ENCODE measurements at regions not wholly inside any gene's neighbourhood (a gene's known extent, or its start where the extent isn't known, plus 50 kb on each side); places are given as distances from the start of the nearest gene placed in this dataset.

DNA sequence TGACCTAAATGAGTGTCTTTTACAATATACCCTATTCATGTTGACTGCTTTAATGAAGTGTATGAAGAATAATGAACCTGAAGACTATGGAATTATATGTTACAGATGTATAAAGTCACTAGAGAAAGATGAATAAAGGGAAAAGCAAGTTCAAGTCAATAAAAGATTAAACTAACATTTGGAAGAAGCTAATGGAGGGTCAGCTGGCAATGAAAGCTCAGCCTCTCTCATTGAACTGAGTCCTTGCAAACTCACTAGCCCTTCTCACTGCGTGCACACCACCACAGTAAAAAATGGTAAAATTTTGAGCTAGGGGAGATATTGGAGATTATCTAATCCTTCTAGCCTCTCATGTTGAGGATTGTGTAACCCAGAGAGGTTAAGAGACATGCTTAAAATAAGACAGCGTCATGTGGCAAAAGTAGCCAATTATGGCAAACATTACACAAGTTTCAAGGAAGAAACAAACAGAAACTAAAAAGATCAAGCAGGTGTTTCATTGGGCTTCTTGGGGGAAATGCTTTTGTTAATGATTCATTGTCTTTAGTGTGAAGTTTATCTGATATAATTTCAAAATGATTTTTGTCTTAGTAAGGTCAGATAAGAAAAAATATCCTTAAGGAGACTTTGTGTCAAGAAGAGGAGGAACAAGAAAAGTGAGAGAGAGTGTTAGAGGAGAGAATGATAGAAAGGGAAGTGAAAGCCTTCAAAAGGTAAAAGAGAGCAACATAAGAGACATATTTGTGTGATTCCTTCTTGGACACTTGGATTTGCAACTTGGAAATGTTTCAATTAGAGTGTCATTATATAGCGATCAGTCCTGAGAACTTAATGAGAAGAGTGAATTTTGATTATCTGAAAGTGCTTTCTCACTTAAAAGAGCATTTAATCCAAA lies 893.7 kb upstream of the FAM98A start:
- DNase-seq = no peak

DNA sequence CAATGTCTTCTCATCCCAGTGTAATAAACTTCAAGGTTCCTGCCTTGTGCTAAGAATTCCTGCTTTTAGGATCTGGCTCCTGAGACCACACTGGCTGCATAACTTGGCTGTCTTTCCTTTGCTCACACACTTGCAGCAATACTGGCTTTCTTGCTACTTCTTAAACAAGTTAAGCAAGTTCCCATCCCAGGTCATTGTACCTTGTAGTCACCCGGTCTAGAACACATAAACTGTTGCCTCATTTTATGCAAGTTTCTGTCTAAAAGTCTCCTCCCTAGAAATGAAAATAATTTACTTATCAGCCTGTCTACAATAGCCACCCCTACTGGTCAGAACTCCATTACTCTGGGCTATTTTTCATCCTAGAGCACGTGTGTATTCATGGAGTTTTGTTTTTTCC lies 887.9 kb upstream of the FAM98A start:
- no peak for DNase-seq

DNA sequence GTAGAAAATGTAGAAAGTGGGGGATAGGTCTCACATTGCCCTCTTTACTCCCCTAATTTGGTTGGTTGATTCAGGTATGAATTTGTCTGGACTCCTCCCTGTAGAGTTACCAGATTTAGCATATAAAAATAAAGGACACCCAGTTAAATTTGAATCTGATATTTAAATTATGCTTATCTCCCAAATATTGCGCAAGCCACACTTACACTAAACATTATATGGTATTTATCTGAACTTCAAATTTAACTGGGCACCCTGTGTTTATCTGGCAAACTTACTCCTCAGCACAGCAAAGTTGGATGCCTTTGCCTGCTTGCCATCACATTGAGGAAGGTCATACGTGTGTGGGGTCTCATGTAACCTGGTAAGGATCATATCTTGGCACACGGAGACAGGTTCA lies 882.4 kb upstream of the FAM98A start:
- DNase-seq = no peak

DNA sequence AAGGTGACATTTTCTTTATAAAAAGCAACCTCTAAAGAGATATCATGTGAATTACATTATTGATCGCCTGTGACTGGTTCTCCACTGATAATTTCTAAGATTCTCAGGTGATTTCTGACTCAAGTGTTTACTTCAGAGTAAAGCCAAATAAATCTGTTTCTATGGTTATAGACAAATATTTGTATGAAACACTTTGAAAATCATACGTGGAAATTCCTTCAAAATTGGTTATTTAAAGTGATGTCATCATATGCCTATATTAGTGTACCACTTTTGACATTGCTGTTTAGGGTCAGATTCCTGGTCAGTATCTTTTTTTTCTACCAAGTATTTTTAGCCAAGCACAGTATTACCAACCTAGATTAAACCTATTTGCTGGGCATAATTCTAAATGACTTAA lies 881.3 kb upstream of the FAM98A start:
- DNase-seq = no peak

DNA sequence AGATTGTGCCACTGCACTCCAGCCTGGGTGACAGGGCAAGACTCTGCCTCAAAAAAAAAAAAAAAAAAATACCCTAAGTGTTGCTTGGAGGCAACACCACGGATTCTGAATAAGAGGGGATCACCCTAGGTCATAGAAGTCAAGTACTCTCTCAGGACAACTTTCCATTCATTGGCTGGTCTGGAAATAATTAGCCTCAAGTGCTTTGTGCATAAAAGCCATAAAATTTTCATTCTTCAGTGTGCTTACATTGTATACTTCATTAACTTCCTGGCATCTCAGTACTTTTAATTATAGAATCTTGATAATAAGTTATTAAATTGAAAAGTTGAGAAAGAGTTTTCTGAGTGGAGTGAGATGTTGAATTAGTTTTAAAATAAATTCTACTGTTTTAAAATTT lies 876.1 kb upstream of the FAM98A start:
- DNase-seq = no peak

DNA sequence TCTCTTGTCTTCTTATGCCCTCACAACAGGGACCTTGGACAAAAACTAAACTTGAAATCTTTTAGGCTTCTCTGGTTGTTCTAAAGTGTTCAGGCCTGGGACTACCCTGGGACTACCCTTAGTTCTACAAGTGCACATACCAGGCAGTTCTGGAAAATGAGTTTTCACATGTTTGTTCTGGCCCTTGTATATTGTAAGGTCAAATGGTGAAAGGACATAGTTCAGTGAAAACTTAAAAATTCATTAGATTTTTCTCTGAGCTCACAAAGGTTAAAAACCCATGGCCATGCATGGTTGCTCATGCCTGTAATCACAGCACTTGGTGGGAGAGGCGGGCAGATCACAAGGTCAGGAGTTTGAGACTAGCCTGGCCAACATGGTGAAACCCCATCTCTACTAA lies 875.5 kb upstream of the FAM98A start:
- no peak for DNase-seq

DNA sequence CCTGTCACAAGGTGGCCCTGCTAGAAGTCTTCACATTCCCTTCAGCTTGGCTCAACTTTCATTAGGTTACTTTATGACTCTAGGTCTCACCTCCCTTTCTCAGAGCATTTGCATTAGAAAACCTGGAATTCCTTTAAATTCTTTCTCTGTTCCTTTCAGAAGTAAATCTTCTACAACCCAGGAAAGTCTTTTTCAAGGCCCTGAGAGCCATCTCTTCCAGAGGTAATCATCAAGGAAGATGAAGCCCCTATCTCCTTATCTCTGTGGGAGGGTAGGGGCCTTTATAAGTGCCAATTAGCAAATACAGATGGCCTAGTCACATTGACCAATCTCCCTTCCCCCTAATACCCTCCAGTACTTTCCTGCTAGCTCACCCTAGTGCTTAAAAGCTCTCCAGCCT lies 848.0 kb upstream of the FAM98A start:
- DNase-seq = no peak

DNA sequence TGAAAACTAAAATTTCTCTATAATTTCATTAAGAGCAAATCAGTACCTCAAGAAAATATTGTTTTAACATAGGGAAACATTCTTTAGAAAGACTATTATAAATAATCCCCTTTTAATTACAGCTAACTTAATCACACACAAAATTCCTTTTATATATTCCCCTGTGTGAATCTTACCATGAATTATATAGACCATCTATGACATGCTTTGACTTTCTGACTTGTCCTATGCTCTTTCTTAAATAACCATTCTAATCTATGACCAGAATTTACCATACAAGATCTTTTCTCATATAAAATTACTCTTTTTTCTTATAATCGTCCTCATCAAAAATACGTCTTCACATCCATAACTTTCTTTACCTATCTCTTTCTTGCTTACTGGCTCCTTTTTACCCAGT lies 824.2 kb upstream of the FAM98A start:
- no peak for DNase-seq

DNA sequence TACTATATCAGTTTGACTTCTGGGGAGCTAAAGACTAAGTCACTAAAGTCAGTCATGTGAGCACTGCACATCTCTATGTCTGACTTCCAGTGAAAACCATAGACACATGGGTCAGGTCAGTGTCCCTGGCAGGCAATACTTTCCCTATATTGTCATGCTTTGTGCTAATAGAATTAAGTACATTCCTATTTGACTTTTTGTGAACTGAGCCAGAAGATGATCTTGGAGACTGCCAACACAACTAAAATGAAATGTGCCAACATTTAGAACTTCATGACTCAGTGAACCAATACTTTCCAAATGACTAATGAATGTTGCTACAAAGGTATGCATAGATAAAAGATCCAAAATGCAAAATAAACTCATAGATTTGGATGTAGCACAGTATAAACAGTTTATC lies 820.8 kb upstream of the FAM98A start:
- no peak for DNase-seq

DNA sequence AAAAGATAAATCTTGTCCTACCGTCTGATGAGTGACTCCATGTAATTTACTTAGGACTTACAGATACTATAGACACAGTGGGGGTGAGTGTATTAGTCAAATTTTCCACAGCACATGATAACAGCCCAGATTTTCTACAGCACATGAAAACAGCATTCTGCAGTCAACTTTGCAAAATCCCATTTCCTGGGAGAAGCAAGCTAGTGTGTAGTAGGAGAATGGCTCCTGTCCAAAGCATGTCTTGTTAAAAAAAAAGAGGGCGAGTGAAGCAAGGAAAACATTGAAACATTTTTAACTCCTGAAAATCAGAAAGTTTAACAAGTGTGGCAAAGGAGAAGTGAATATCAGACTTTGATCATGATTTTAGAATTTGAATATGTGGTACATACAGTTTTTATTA lies 817.8 kb upstream of the FAM98A start:
- DNase-seq = no peak

DNA sequence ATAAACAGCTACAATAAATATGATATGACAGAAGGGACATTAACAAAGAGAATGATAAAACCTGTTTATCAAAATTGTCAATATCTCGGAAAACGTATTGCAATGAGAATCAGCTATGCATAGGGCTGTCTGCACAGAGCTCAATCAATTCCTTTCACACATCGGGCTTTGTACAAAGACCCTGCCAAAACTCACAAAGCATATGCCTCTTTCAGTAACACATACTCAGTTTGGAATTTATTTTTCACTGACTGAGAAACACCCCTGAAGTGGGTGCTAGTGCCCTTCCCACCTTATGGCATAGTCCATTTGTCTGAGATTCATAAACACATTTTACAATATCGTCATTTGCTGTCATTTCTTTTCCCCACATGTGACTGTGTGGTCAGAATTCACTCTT lies 815.8 kb upstream of the FAM98A start:
- no peak for DNase-seq

DNA sequence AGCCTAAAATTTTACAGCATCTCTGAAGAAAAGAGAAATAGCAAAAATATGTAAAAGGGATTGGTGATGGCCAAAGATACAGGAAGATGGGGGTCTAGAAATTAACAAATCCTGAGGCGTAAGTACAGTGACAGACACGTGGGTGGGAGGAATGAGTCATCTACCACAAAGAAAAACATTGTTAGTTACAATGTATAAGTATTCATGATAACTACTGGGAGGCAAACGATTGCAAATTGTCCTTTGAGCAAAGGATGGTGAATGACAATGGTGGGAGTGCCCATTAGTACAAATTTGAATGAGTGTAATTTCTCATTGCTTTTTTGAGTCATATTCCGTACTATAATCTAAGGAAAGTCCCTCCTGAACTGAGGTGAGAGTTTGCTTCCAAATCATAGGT lies 809.0 kb upstream of the FAM98A start:
- DNase-seq = no peak

DNA sequence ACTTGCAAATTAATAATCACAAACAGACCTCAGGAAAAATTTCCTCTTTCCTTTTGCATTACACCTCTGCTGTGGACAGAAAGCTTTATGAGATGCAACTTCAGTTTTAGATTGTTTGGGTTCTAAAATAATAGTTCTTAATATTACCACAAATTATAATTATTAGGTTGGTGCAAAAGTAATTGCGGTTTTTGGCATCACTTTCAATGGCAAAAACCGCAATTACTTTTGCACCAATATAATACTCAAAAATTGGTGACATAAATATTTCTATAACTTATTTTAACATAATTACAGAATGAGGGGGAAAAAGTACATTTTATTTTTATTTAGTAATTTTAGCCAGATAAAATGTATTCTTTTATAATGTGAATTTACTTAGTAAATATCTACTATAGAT lies 804.4 kb upstream of the FAM98A start:
- DNase-seq = no peak

DNA sequence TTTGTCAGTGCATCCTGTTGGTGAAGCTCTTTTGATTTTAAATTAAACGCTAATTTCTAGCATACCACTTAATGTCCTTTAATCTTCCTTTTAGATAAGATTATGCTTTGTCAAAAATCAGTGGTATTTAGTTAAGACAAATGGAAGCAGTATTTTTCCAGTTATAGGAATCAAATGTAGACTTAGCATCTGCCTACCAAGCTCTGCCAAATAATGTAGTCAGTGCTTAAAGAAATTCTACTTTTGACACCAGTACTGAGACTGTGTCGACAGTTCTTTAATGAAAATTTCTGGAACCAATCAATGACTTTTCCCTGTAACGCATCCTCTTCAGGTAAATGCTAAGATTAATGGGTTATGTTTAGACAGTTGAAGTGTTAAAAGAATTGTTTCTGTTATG lies 803.3 kb upstream of the FAM98A start:
- no peak for DNase-seq

DNA sequence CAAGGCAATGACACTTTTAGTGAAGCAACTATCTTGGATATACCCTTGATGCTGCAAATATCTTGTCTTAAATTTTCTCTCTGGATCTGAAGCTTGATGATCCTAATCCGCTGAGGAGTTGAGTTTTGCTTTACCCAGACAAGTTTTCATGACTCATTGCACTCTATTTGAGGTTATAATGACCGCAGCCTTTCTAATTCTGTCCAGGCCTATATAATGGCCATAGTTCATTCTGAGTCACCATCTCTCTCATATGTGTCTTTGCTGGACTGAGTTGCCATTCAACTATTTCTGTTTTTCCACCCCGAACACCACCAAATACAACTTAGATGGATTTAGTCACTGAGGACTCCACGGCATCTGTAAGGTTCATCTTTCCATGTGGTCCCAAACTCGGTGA lies 802.1 kb upstream of the FAM98A start:
- no peak for DNase-seq

DNA sequence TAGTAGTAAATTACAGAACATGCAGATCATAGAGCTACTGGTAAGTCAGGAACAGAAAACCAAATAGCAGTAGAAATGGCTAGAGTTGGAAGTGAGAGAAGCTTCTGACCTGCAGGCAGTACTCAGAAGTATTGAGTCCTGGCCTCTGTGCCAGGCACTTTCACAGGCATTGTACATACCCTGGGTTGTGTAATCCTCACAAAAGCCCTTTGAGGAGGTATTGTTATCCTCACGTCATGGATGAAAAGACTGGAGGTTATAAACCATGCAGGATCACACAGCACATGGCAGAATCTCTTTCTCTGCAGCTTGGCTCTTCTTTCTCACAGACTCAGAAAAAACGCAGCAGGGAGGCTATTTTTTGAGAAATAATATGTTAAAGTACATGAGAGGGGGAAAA lies 789.3 kb upstream of the FAM98A start:
- no peak for DNase-seq

DNA sequence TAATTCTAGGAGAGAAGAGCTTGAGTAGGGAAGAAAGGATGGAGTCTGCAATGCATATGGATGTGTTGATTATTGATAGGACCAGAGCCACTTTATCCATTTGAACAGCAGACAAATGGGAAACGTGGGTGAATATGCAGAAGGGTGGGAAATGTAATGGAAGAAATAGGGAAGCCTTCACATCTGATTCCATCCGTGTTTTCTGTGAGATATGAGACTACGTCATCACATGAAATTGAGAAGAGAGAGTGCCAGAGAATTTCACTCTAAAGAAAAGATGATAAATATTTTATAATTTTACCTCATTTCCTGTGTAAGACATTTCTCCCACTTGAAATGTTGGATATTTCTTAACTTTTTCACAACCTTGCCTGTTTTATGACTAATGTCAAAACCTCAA lies 788.4 kb upstream of the FAM98A start:
- DNase-seq = no peak

DNA sequence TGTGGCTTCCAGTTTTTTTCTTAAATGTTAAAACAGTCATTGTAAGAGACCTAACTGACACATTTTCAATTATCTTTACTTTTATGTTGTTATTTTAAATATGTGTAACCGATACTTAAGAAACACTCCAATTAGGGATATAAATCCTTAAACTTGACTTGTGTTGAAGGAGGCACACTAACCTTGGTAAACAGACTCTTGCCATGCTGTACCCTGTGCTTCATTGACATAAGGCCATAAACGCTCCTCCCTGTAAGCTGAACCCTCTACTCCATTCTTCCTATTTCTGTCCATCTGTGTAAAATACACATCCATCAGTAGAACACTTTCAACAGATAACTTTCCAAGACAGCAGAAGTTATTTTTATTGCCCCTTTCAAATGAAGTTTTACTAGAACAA lies 780.5 kb upstream of the FAM98A start:
- no peak for DNase-seq

DNA sequence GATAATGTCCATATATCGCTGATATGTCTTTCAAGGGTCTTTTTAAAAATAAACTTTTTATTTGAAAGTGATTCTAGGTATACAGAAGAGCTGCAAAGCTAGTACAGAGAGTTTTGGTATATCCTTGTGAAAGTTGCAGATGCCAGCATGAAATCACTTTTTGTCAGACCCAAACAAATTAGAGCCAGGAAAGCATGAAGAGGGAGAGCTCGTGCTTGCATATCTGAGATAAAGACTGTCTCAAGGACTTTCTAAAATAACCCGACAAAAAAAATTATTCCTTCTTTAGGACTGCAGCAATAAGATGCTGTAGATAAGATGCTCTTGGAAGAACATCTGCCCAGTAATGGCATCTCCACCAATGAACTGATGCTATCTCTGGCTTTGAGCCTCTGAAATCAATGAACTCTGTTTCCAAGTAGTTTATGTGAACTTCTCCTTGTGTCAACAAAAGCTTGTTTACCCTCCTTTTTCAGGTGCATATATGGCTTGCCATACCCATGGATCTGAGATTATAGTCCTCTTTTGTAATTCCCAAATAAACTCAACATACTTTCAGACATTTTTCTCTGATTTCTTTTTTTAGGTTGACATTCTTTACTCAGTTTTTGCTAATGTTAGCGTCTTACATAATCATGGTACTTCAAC lies 774.6 kb upstream of the FAM98A start:
- DNase-seq = no peak

DNA sequence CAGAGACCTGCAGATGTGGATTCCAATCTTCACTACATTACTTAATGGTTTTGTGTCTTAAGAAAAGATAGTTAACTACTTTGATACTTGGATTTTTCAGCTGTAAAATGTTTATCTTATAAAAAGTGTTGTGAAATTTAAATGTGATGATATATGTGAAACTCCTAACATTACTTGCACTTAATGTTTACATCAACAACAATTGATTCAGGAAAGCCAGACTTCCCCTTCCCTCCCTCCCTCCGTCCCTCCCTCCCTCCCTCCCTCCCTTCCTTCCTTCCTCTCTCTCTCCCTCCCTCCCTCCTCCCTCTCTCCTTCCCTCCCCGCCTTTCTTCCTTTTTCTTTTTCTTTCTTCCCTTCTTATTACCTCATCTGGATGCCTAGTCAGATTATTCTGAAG lies 773.9 kb upstream of the FAM98A start:
- no peak for DNase-seq

DNA sequence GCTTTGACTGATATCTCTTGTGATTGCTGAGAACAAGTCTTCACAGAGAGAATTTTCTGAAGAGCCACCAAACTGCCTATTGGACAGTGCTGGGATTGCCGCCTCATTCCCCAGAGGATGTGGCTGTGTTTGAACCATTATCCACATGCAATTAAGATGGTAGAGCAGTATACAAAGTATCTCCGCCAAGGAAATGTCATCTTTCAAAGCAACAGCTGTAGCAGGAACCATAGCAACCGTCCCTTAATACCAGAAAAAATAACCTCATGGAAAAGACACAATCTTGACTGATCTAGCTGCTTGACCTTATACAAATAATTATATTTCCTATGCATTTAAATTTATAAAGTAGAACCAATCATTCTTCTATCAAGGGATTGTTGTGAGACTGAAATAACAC lies 772.6 kb upstream of the FAM98A start:
- DNase-seq = no peak

DNA sequence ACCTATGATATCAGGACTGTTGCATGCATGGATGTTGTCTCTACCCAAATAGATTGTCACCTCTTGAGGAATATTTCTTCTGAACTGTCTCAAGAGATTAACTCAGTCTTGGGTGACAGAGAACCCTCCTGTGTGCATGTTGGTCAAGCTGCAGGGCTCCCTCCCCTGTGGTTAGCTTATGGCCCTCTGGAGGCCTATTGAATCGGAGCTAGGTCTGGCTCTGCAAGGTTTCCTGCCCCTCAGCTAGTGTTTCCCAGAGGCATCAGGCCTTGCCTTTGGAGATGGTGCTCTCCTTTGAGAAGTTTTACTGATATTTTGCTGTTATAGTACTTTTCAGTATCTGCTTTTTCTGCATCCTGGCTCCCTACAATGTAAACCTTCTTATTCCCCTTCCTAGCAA lies 769.2 kb upstream of the FAM98A start:
- DNase-seq = no peak

DNA sequence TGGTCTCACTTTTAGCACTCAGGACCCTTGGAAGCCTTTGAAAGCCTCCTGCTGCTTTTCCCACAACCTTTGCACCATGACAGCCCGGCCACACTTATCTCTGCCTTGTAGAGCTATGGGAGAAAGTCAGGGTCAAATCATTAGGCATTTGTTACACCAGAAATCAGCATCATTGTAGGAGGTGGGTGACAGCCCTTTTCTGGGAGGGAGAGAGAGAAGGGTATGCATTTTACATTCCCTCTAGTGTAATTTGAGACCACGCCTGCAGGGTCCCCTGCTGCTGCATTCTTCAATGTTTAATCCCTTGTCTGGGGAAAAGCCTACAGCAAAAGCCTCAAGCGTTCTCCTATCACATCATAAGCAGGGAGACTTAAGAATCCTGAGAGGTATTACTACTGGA lies 766.8 kb upstream of the FAM98A start:
- no peak for DNase-seq

DNA sequence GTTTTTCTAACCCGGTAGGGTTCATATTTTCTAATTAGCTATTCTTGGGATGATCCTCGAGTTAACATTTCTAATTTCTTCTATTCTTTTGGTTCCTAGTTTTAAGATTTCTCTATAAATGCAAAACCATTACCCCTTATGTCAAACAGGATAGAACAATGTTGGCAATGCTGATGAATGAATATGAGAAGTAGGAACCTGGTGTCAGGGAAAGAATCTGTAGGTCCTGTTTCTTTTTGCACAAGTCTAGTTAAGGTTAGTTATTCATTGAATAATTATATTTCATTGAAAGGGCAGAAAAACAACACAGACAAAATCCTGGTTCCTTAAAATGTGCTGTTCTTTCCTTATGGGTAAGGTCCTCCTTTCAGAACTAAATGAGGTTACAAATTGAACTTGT lies 766.4 kb upstream of the FAM98A start:
- no peak for DNase-seq
